ENCODE measurements at regions not wholly inside any gene's neighbourhood (a gene's known extent, or its start where the extent isn't known, plus 50 kb on each side); places are given as distances from the start of the nearest gene placed in this dataset.

DNA sequence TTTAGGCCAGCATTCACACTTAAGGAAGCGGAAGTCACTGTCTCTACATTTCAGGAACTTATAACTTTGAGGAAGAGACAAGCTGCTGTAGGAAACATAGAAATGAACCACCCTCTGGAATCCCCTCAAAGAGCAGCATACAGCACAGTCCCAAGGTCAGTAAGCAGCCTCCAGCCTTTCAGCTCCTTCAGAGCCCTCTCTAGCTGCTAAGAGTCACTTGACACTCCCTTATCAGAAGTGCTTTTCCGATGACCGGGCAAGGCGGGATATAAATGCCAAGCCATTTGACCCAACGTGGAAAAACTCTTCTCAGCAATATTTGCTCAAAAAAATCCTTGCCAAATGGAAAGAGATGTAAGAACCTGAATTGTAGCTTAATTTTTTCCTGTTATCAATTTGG, 1284.3 kb downstream of the XPNPEP1 start:
- no peaks in the 10 kb centered on the region; the same call in 2 of the 3 replicates for H3K9me3 Mint-ChIP-seq
- no peak for ATAC-seq

More for the DNA sequence above, 1284.3 kb downstream of the XPNPEP1 start:
- H3K4me1 Mint-ChIP-seq: no peaks in the 10 kb centered on the region
- Histone ChIP-seq H3F3A (replicated peaks; ENCODE audit: low read depth) (no peaks in the 10 kb centered on the region), H3K79me2 (replicated peaks; ENCODE audit: insufficient read depth) (no peaks in the 10 kb centered on the region), H2AFZ (no peak overlapping the region), H4K20me1 (replicated peaks; ENCODE audit: insufficient read depth) (no peaks in the 10 kb centered on the region), H3K36me3 (ENCODE audit: insufficient read depth) (no peaks in the 10 kb centered on the region), H3K4me3 (no peak overlapping the region), H3K4me2 (no peak overlapping the region), H3K27ac (ENCODE audit: low read depth) (no peak overlapping the region), H3K9me2 (ENCODE audit: insufficient read depth) (peaks cover 7% of the 10 kb centered on the region; the same call in 1 of the 2 replicates), H3K27me3 (ENCODE audit: insufficient read depth) (no peaks in the 10 kb centered on the region), H3K4me1 (ENCODE audit: insufficient read depth) (no peaks in the 10 kb centered on the region)
- H3K36me3 Mint-ChIP-seq (ENCODE audit: low read depth): no peaks in the 10 kb centered on the region
- no peak overlapping the region for H3K4me3 Mint-ChIP-seq
- no peak overlapping the region for H3K27ac Mint-ChIP-seq
- DNase-seq (ENCODE audit: low spot score): no peak
- TF ChIP-seq EZH2 (IDR thresholded peaks at IDR 0.05; ENCODE audit: low read depth, unreplicated experiment) (no peak), NANOG (IDR thresholded peaks at IDR 0.05; ENCODE audit: borderline replicate concordance) (no peak), CREB1 (CRISPR knock-in tag; IDR thresholded peaks at IDR 0.05; ENCODE audit: low read depth) (no peak), JUNB (IDR thresholded peaks at IDR 0.05; ENCODE audit: unreplicated experiment) (no peak), POLR2AphosphoS5 (IDR thresholded peaks at IDR 0.05; ENCODE audit: low read depth) (no peak), ZNF114 (CRISPR knock-in tag; IDR thresholded peaks at IDR 0.05) (no peak), ZNF331 (CRISPR knock-in tag; IDR thresholded peaks at IDR 0.05; ENCODE audit: low read depth) (no peak), EZH2phosphoT487 (IDR thresholded peaks at IDR 0.05; ENCODE audit: unreplicated experiment) (no peak), STAT1 (IDR thresholded peaks at IDR 0.05; ENCODE audit: unreplicated experiment) (no peak)
- TF ChIP-seq, protein P1, sequence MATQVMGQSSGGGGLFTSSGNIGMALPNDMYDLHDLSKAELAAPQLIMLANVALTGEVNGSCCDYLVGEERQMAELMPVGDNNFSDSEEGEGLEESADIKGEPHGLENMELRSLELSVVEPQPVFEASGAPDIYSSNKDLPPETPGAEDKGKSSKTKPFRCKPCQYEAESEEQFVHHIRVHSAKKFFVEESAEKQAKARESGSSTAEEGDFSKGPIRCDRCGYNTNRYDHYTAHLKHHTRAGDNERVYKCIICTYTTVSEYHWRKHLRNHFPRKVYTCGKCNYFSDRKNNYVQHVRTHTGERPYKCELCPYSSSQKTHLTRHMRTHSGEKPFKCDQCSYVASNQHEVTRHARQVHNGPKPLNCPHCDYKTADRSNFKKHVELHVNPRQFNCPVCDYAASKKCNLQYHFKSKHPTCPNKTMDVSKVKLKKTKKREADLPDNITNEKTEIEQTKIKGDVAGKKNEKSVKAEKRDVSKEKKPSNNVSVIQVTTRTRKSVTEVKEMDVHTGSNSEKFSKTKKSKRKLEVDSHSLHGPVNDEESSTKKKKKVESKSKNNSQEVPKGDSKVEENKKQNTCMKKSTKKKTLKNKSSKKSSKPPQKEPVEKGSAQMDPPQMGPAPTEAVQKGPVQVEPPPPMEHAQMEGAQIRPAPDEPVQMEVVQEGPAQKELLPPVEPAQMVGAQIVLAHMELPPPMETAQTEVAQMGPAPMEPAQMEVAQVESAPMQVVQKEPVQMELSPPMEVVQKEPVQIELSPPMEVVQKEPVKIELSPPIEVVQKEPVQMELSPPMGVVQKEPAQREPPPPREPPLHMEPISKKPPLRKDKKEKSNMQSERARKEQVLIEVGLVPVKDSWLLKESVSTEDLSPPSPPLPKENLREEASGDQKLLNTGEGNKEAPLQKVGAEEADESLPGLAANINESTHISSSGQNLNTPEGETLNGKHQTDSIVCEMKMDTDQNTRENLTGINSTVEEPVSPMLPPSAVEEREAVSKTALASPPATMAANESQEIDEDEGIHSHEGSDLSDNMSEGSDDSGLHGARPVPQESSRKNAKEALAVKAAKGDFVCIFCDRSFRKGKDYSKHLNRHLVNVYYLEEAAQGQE (IDR thresholded peaks at IDR 0.05; ENCODE audit: unreplicated experiment): no peak
- TF ChIP-seq, protein P2, sequence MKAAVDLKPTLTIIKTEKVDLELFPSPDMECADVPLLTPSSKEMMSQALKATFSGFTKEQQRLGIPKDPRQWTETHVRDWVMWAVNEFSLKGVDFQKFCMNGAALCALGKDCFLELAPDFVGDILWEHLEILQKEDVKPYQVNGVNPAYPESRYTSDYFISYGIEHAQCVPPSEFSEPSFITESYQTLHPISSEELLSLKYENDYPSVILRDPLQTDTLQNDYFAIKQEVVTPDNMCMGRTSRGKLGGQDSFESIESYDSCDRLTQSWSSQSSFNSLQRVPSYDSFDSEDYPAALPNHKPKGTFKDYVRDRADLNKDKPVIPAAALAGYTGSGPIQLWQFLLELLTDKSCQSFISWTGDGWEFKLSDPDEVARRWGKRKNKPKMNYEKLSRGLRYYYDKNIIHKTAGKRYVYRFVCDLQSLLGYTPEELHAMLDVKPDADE (IDR thresholded peaks at IDR 0.05): no peak
- TF ChIP-seq, protein P3, sequence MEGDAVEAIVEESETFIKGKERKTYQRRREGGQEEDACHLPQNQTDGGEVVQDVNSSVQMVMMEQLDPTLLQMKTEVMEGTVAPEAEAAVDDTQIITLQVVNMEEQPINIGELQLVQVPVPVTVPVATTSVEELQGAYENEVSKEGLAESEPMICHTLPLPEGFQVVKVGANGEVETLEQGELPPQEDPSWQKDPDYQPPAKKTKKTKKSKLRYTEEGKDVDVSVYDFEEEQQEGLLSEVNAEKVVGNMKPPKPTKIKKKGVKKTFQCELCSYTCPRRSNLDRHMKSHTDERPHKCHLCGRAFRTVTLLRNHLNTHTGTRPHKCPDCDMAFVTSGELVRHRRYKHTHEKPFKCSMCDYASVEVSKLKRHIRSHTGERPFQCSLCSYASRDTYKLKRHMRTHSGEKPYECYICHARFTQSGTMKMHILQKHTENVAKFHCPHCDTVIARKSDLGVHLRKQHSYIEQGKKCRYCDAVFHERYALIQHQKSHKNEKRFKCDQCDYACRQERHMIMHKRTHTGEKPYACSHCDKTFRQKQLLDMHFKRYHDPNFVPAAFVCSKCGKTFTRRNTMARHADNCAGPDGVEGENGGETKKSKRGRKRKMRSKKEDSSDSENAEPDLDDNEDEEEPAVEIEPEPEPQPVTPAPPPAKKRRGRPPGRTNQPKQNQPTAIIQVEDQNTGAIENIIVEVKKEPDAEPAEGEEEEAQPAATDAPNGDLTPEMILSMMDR (conservative IDR thresholded peaks at IDR 0.05; ENCODE audit: low read depth in 2 of 2): no peak
- TF ChIP-seq, protein P4, sequence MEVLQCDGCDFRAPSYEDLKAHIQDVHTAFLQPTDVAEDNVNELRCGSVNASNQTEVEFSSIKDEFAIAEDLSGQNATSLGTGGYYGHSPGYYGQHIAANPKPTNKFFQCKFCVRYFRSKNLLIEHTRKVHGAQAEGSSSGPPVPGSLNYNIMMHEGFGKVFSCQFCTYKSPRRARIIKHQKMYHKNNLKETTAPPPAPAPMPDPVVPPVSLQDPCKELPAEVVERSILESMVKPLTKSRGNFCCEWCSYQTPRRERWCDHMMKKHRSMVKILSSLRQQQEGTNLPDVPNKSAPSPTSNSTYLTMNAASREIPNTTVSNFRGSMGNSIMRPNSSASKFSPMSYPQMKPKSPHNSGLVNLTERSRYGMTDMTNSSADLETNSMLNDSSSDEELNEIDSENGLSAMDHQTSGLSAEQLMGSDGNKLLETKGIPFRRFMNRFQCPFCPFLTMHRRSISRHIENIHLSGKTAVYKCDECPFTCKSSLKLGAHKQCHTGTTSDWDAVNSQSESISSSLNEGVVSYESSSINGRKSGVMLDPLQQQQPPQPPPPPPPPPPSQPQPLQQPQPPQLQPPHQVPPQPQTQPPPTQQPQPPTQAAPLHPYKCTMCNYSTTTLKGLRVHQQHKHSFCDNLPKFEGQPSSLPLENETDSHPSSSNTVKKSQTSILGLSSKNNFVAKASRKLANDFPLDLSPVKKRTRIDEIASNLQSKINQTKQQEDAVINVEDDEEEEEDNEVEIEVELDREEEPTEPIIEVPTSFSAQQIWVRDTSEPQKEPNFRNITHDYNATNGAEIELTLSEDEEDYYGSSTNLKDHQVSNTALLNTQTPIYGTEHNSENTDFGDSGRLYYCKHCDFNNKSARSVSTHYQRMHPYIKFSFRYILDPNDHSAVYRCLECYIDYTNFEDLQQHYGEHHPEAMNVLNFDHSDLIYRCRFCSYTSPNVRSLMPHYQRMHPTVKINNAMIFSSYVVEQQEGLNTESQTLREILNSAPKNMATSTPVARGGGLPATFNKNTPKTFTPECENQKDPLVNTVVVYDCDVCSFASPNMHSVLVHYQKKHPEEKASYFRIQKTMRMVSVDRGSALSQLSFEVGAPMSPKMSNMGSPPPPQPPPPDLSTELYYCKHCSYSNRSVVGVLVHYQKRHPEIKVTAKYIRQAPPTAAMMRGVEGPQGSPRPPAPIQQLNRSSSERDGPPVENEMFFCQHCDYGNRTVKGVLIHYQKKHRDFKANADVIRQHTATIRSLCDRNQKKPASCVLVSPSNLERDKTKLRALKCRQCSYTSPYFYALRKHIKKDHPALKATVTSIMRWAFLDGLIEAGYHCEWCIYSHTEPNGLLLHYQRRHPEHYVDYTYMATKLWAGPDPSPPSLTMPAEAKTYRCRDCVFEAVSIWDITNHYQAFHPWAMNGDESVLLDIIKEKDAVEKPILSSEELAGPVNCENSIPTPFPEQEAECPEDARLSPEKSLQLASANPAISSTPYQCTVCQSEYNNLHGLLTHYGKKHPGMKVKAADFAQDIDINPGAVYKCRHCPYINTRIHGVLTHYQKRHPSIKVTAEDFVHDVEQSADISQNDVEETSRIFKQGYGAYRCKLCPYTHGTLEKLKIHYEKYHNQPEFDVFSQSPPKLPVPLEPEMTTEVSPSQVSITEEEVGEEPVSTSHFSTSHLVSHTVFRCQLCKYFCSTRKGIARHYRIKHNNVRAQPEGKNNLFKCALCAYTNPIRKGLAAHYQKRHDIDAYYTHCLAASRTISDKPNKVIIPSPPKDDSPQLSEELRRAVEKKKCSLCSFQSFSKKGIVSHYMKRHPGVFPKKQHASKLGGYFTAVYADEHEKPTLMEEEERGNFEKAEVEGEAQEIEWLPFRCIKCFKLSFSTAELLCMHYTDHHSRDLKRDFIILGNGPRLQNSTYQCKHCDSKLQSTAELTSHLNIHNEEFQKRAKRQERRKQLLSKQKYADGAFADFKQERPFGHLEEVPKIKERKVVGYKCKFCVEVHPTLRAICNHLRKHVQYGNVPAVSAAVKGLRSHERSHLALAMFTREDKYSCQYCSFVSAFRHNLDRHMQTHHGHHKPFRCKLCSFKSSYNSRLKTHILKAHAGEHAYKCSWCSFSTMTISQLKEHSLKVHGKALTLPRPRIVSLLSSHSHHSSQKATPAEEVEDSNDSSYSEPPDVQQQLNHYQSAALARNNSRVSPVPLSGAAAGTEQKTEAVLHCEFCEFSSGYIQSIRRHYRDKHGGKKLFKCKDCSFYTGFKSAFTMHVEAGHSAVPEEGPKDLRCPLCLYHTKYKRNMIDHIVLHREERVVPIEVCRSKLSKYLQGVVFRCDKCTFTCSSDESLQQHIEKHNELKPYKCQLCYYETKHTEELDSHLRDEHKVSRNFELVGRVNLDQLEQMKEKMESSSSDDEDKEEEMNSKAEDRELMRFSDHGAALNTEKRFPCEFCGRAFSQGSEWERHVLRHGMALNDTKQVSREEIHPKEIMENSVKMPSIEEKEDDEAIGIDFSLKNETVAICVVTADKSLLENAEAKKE (CRISPR knock-in tag; IDR thresholded peaks at IDR 0.05): no peak
- H3K27me3 Mint-ChIP-seq (ENCODE audit: insufficient read depth, low read depth, poor library complexity): peaks cover 3% of the 10 kb centered on the region

Measured in GM23338 (cell line).